SK-N-SH (cell line): ENCODE measurements at regions not wholly inside any gene's neighbourhood (a gene's known extent, or its start where the extent isn't known, plus 50 kb on each side); places are given as distances from the start of the nearest gene placed in this dataset.

Experiments used
- CTCF ChIA-PET: fragments of 300-600, 350-600 bp; formaldehyde crosslinking; extraction: SDS; loops from one replicate; lab custom pipeline; 2021; lab: Yijun Ruan, JAX
- POLR2A ChIA-PET: fragments of 350-600 bp; sonication (Branson Sonifier 250); formaldehyde crosslinking; extraction: SDS; loops from one replicate; lab custom pipeline; 2020; ENCODE audit warnings: antibody characterized with exemption, inconsistent platforms; lab: Yijun Ruan, JAX
- DNase-seq: peaks from one replicate; pipeline ENCODE4 v3.0.0; 2012
- H2AFZ ChIP-seq: fragments of 200-600 bp; sonication (generic); 2 replicates; pipeline ENCODE4 v1.8.1; 2016; ENCODE audit warnings: antibody characterized with exemption, mild to moderate bottlenecking, low read depth
- H3F3A ChIP-seq: fragments of 200-600 bp; sonication (generic); replicated peaks from 2 replicates; pipeline ENCODE3; 2016; ENCODE audit warnings: antibody characterized with exemption, mild to moderate bottlenecking; ENCODE audit not compliant: insufficient read depth
- H3K27ac ChIP-seq, 2 experiments: fragments of 200-500 bp in 1 of 2; fragments of 200-600 bp in 1 of 2; sonication (Bioruptor generic) in 1 of 2; sonication (generic), shearing (Covaris generic) in 1 of 2; 2 replicates each; pipeline versions ENCODE4 v1.5.1 to v1.6.1; 2014 to 2016; ENCODE audit warnings: low read depth in 2 of 2, inconsistent platforms in 1 of 2, low read length in 1 of 2, mild to moderate bottlenecking in 1 of 2, mixed read lengths in 1 of 2
- H3K27me3 ChIP-seq: fragments of 200-600 bp; sonication (generic), shearing (Covaris generic); 2 replicates; pipeline ENCODE4 v1.6.1; 2016; ENCODE audit warnings: mixed run types; ENCODE audit not compliant: insufficient read depth
- H3K36me3 ChIP-seq, 2 experiments: fragments of 200-500 bp in 1 of 2; fragments of 200-600 bp in 1 of 2; sonication (Bioruptor generic) in 1 of 2; sonication (generic) in 1 of 2; replicated peaks in 1 of 2; 2 replicates each; pipeline versions ENCODE3 to v1.5.1; 2014 to 2016; ENCODE audit warnings: low read length in 1 of 2, mild to moderate bottlenecking in 1 of 2; ENCODE audit not compliant: insufficient read depth in 2 of 2, control insufficient read depth in 1 of 2
- H3K4me1 ChIP-seq, 2 experiments: fragments of 200-500 bp in 1 of 2; fragments of 200-600 bp in 1 of 2; sonication (Bioruptor generic) in 1 of 2; sonication (generic), shearing (Covaris generic) in 1 of 2; 2 replicates each; pipeline versions ENCODE4 v1.5.1 to v1.6.1; 2014 to 2016; ENCODE audit warnings: low read depth in 1 of 2, low read length in 1 of 2, mixed run types in 1 of 2; ENCODE audit not compliant: insufficient read depth in 2 of 2, control insufficient read depth in 1 of 2
- H3K4me2 ChIP-seq: fragments of 200-600 bp; sonication (generic), shearing (Covaris generic); 2 replicates; pipeline ENCODE4 v1.6.1; 2017; ENCODE audit warnings: mixed run types
- H3K4me3 ChIP-seq, 2 experiments: fragments of 200-500 bp in 1 of 2; fragments of 200-600 bp in 1 of 2; sonication (Bioruptor generic) in 1 of 2; sonication (generic), shearing (Covaris generic) in 1 of 2; 2 replicates each; pipeline versions ENCODE4 v1.5.1 to v1.8.1; 2014 to 2016; ENCODE audit warnings: low read depth in 2 of 2, inconsistent platforms in 1 of 2, low read length in 1 of 2, mild to moderate bottlenecking in 1 of 2, mixed read lengths in 1 of 2, moderate library complexity in 1 of 2
- H3K79me2 ChIP-seq: fragments of 200-600 bp; sonication (generic); 2 replicates; pipeline ENCODE4 v1.8.1; 2017; ENCODE audit warnings: mild to moderate bottlenecking; ENCODE audit not compliant: insufficient read depth
- H3K9ac ChIP-seq: fragments of 200-600 bp; sonication (generic); 2 replicates; pipeline ENCODE4 v1.6.1; 2017; ENCODE audit warnings: mixed run types
- H3K9me2 ChIP-seq: fragments of 200-600 bp; sonication (generic); 2 replicates; pipeline ENCODE4 v1.6.1; 2017; ENCODE audit warnings: mixed run types
- H3K9me3 ChIP-seq: fragments of 200-600 bp; sonication (generic); 2 replicates; pipeline ENCODE4 v1.6.1; 2017; ENCODE audit warnings: mixed run types, mild to moderate bottlenecking, moderate library complexity
- H4K20me1 ChIP-seq: fragments of 200-600 bp; sonication (generic); 2 replicates; pipeline ENCODE4 v1.6.1; 2017; ENCODE audit warnings: mild to moderate bottlenecking, mixed run types; ENCODE audit not compliant: insufficient read depth
- CHD2 ChIP-seq: fragments of 150-350 bp; IDR thresholded peaks from 2 replicates; pipeline ENCODE4 v1.6.1; 2018; ENCODE audit warnings: low read length; ENCODE audit not compliant: partially characterized antibody
- FOSL2 ChIP-seq: IDR thresholded peaks from 2 replicates; pipeline ENCODE4 v1.4.0; 2012; ENCODE audit warnings: low read depth, mild to moderate bottlenecking, moderate library complexity, borderline replicate concordance
- FOXJ3 ChIP-seq: sonication (generic); formaldehyde crosslinking; IDR thresholded peaks from 2 replicates; pipeline ENCODE4 v1.5.1; 2020; ENCODE audit warnings: mild to moderate bottlenecking, missing genetic modification reagents
- FOXM1 ChIP-seq: IDR thresholded peaks from 2 replicates; pipeline ENCODE4 v1.4.0; 2012; ENCODE audit warnings: low read depth, mild to moderate bottlenecking
- IRF3 ChIP-seq: fragments of 150-350 bp; IDR thresholded peaks from 2 replicates; pipeline ENCODE4 v1.6.1; 2016; ENCODE audit warnings: mild to moderate bottlenecking, low read depth, low read length
- MAX ChIP-seq: IDR thresholded peaks from 2 replicates; pipeline ENCODE4 v1.4.0; 2012; ENCODE audit warnings: low read depth
- MEF2A ChIP-seq: IDR thresholded peaks from 2 replicates; pipeline ENCODE4 v1.4.0; 2012; ENCODE audit warnings: low read depth, borderline replicate concordance
- MXI1 ChIP-seq: IDR thresholded peaks from 2 replicates; pipeline ENCODE4 v1.6.1; 2012; ENCODE audit warnings: mild to moderate bottlenecking, low read depth, low read length, improper control_type of control experiment
- POLR2AphosphoS5 ChIP-seq: IDR thresholded peaks from 2 replicates; pipeline ENCODE4 v1.6.1; 2012; ENCODE audit warnings: low read depth, low read length
- RCOR1 ChIP-seq: fragments of 150-350 bp; IDR thresholded peaks from 2 replicates; pipeline ENCODE4 v1.6.1; 2017; ENCODE audit warnings: antibody characterized with exemption, low read length
- REST ChIP-seq: IDR thresholded peaks from 2 replicates; pipeline ENCODE4 v1.6.1; 2012; ENCODE audit warnings: mild to moderate bottlenecking, low read depth, low read length, moderate library complexity
- RFX5 ChIP-seq: IDR thresholded peaks from 2 replicates; pipeline ENCODE4 v1.6.1; 2012; ENCODE audit warnings: mild to moderate bottlenecking, improper control_type of control experiment, low read length
- RXRA ChIP-seq: IDR thresholded peaks from 2 replicates; pipeline ENCODE4 v1.4.0; 2012; ENCODE audit warnings: low read depth, mild to moderate bottlenecking, borderline replicate concordance
- SIN3A ChIP-seq: IDR thresholded peaks from 2 replicates; pipeline ENCODE4 v1.6.1; 2012; ENCODE audit warnings: low read depth, mild to moderate bottlenecking, low read length, moderate library complexity, borderline replicate concordance
- TCF12 ChIP-seq: IDR thresholded peaks from 2 replicates; pipeline ENCODE4 v1.4.0; 2012
- WGBS: methylation state at CpG from one replicate; pipeline ENCODE4 v1.1.6; 2017; ENCODE audit warnings: low lambda C conversion rate; 5-methylcytosine and 5-hydroxymethylcytosine counted together

- Histone ChIP-seq H3K36me3 (no peaks in the 10 kb centered on the region), H2AFZ (no peak overlapping the region), H3K9me3 (no peaks in the 10 kb centered on the region), H3K9ac (no peak overlapping the region), H3K27me3 (peaks cover 7% of the 10 kb centered on the region; the same call in 1 of the 2 replicates), H3K27ac (no peak overlapping the region), H3K9me2 (no peaks in the 10 kb centered on the region), H4K20me1 (no peaks in the 10 kb centered on the region), H3K4me2 (no peak overlapping the region), H3K4me3 (no peak overlapping the region), H3K4me1 (peaks cover 0 to 5% of the 10 kb centered on the region in 2 experiments; a peak in 1 of 4 replicates), H3F3A (no peaks in the 10 kb centered on the region), H3K79me2 (no peaks in the 10 kb centered on the region)
- no peak for DNase-seq
- POLR2A ChIA-PET, result no interaction called here
- 61% methylated on average over 11 of the region's 11 CpGs for WGBS
- TF ChIP-seq RFX5 (no peak), TCF12 (no peak), FOXJ3 (CRISPR knock-in tag) (no peak), MEF2A (no peak), REST (no peak), FOXM1 (no peak), RXRA (no peak), CHD2 (no peak), POLR2AphosphoS5 (no peak), MXI1 (no peak), SIN3A (no peak), MAX (no peak), IRF3 (no peak), RCOR1 (no peak), FOSL2 (no peak)
- CTCF ChIA-PET, result no interaction called here
Measured at GRCh38 chr5:176728831-176729251, 81.5 kb upstream of the UNC5A start.
